Neural progenitor cell (in vitro differentiated cells): ENCODE measurements at regions not wholly inside any gene's neighbourhood (a gene's known extent, or its start where the extent isn't known, plus 50 kb on each side); places are given as distances from the start of the nearest gene placed in this dataset.

Experiments used
- CTCF ChIP-seq: fragments of 200-600 bp; sonication (generic); IDR thresholded peaks from 2 replicates; pipeline ENCODE4 v1.5.1; 2017; ENCODE audit warnings: antibody characterized with exemption, mild to moderate bottlenecking
- EZH2 ChIP-seq: fragments of 200-600 bp; sonication (generic); IDR thresholded peaks from 2 replicates; pipeline ENCODE4 v1.6.1; 2017; ENCODE audit warnings: antibody characterized with exemption, mild to moderate bottlenecking, moderate library complexity

GRCh38 chr3:177932750-177933660 is 603.2 kb upstream of the KCNMB2 start:
- TF ChIP-seq CTCF (no peak), EZH2 (no peak)
